ENCODE measurements at regions not wholly inside any gene's neighbourhood (a gene's known extent, or its start where the extent isn't known, plus 50 kb on each side); places are given as distances from the start of the nearest gene placed in this dataset.
"Not testable (repeated sequence)": the region's sequence is repeated elsewhere in the genome, so short reads cannot be mapped to it uniquely, and the experiment has no call there.

DNA sequence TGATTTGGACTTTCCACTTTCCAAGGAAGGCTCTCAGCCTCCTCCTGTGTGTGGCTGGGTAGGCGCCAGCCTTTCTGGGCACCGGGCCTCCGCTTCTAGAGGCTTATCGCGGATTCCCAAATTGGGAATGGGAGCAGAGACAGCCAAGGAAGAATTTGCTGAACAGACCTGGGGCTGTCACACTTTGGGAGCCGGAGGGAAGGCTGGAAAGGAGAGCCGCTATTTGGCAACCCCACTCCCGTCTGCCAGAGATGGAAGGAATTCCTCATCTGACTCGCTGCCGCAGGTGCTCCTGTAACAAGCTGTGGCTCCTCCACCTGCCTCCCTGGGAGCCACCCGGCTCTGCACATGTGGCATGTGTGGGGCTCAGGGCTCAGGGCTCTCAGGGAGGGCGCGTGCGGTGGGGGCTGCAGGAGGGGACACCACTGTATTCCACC, 50.8 kb upstream of the ECHDC3 start:
- Histone ChIP-seq H3K9me3 (ENCODE audit: control insufficient read depth, insufficient read depth, low read length) (no peaks in the 10 kb centered on the region), H3K4me1 (ENCODE audit: insufficient read depth, low read length) (no peaks in the 10 kb centered on the region; the same call in 1 of the 2 replicates), H3K9ac (ENCODE audit: low read depth, low read length) (no peak overlapping the region), H3K36me3 (ENCODE audit: insufficient read depth, low read length) (no peaks in the 10 kb centered on the region)

DNA sequence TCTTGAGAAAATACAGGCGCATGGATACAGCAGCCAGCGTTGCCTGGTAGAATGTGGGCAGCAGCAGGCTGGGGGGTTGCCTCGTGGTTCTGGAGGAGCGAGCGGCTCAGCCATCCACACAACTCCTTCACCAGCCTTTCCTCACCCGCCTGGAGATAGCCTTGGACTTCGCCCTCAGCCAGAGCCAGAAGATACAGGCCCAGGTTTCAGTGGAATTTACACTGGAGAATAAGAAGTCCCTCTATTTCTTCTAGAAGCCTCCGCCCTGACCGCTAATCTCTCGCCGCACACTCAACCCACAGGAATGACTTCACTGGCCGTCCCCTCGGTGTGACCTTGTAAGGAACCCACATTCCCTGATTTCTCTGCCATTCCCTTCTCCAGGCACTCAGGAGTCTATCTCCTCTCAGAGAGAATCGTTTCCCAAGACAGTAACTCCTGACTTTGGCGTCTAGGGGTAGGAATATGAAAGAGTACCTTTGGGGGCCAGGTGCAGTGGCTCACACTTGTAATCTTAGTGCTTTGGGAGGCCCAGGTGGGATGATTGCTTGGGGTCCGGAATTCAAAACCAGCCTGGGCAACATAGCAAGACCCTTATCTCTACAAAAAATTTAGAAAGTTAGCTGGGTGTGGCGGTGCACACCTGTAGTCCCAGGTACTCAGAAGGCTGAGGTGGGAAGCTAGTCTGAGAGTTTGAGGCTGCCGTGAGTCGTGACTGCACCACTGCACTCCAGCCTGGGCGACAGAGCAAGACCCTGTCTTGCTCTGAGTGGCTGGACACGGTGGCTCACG, 52.0 kb upstream of the ECHDC3 start:
- Histone ChIP-seq H3K36me3 (ENCODE audit: insufficient read depth, low read length) (no peaks in the 10 kb centered on the region), H3K9me3 (ENCODE audit: control insufficient read depth, insufficient read depth, low read length) (no peaks in the 10 kb centered on the region), H3K9ac (ENCODE audit: low read depth, low read length) (no peak overlapping the region), H3K4me1 (ENCODE audit: insufficient read depth, low read length) (peaks cover 4% of the 10 kb centered on the region)

DNA sequence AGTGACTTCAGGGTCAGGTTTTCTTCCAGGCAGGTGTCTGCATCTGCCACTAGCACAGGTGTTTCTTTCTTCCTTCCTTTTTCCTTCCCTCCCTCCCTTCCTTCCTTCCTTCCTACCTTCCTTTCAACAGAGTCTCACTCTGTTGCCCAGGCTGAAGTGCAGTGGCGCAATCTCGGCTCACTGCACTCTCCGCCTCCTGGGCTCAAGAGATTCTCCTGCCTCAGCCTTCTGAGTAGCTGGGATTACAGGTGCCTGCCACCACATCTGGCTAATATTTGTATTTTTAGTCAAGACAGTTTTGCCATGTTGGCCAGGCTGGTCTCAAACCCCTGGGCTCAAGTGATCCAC, 53.8 kb upstream of the ECHDC3 start:
- not testable (repeated sequence) for H3K9me3 ChIP-seq (ENCODE audit: control insufficient read depth, insufficient read depth, low read length); H3K36me3 ChIP-seq (ENCODE audit: insufficient read depth, low read length); H3K9ac ChIP-seq (ENCODE audit: low read depth, low read length)
- peaks cover 11% of the 10 kb centered on the region for H3K4me1 ChIP-seq (ENCODE audit: insufficient read depth, low read length)

DNA sequence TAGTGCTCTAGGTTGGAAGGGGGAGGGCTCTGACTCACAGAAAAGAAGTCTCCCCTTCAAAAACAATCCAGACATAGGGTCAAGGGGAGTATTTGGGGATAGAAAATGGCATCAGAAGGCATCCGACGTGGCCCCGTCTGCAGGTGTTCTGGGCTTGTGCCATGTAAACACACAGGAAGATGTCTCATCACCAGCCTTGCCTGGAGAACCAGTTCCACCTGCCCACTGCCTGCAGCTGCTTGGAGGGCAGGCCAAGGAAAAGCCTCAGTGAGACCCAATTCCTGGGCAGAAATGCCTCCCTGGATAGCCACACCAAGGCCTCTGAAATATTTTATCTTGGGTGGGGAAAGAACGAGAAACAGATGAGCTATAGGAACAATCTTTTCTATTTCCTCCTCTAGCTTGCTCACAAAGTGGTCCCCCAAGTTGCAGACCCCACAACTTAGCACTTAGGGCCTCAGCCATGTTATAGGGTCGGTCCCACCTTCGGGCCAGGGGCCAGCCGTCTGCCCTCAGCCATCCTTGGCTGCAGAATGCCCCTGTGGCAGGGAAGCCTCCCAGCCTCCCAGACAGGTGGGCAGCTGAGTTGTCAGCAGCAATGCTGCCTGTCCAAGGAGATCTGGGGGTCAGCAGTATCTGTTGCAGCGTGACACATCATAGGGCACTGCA, 54.3 kb upstream of the ECHDC3 start:
- Histone ChIP-seq H3K9ac (ENCODE audit: low read depth, low read length) (no peak overlapping the region), H3K9me3 (ENCODE audit: control insufficient read depth, insufficient read depth, low read length) (no peaks in the 10 kb centered on the region), H3K4me1 (ENCODE audit: insufficient read depth, low read length) (peaks cover 11% of the 10 kb centered on the region)

DNA sequence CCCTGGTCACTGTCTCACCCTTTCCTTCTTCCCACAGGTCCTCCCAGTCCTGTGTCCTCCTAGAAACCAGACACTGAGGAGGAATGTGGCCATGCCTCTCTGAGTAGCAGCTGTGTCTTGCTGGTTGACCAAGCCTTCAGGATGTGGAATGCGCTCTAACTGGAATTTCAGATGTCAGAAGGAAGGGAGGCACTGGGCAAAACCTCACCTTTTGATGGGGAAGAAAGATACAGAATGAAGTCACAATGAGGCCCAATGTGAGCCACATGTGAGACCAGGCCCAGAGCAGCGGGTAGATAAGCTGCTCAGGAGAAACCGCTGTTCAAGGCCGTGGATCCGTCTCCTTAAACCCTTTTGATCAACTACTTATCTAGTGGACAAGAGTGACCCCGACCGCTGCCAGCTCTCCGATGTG, 54.8 kb upstream of the ECHDC3 start:
- no peak overlapping the region for H3K9ac ChIP-seq (ENCODE audit: low read depth, low read length)
- H3K4me1 ChIP-seq (ENCODE audit: insufficient read depth, low read length) = peaks cover 11% of the 10 kb centered on the region
- no peaks in the 10 kb centered on the region for H3K36me3 ChIP-seq (ENCODE audit: insufficient read depth, low read length)

More for the DNA sequence above, 54.3 kb upstream of the ECHDC3 start:
- H3K36me3 ChIP-seq (ENCODE audit: insufficient read depth, low read length) = no peaks in the 10 kb centered on the region

DNA sequence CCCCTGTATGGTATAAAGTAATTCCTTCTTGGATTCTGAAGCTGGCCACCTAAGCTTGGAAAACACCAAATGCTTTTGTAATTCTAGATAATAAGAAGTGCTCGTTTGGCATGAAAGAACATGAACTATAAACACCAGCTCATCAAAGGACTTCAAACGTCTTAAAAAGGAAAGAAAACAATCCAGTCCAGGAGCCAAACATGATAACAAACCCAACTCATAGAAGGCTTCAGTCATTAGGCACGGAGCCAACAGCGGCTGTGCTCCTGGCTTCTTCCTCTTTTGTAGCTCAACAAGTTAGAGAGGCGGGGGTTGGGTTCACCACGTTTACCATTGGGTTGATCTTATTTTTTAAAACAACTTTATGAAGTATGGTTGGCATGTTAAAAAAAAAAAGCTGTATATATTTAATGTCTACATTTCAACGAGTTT, 56.4 kb upstream of the ECHDC3 start:
- Histone ChIP-seq H3K9me3 (ENCODE audit: control insufficient read depth, insufficient read depth, low read length) (no peaks in the 10 kb centered on the region), H3K4me1 (ENCODE audit: insufficient read depth, low read length) (peaks cover 11% of the 10 kb centered on the region), H3K36me3 (ENCODE audit: insufficient read depth, low read length) (no peaks in the 10 kb centered on the region), H3K9ac (ENCODE audit: low read depth, low read length) (no peak overlapping the region)

More for the DNA sequence above, 54.8 kb upstream of the ECHDC3 start:
- no peaks in the 10 kb centered on the region for H3K9me3 ChIP-seq (ENCODE audit: control insufficient read depth, insufficient read depth, low read length)

DNA sequence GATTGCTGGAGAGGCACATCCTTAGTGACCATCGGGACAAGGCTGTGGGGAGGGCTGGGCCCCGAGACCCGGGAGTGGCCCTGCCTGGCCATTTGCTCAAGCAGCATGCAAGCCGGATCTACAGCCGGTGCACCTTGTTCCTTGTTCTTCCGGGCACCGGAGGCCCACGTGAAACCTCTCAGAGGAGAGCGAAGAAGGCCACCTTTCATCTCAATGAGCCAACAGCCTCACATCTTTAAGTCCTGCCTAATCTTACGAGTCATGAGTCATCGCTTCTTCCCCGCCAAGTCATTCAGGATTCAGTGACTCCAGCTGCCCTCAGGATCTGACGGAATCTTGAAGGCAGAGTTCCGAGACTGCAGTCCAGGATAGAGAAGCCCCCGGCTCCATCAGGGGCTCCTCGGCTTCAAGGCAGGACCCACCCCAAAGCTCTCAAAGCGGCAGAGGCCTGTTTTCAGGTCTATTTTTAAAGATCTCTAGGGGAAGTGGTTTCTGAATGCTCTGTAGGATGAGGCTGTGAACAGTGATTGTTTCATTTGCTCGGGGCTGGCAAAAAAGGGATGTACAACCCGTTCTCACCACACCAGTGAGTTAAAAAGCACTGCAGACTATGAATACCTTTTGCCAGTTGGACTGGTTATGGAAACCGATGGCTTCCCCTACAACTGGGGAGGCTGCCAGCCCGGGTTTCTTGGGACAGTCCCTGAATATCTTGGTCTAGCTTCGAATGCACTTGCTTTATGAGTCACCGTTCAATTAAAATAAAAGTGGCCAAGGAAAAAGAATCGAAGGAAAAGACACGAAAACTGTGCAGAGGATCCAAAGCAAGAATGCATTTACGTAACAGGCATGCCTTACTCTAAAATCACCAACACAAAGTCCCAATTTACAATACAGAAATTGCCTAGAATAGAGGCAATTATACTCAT, 57.2 kb upstream of the ECHDC3 start:
- Histone ChIP-seq H3K9ac (ENCODE audit: low read depth, low read length) (0 out of 2 replicates have a peak overlapping the region, but pooled peaks have one; percentile 19), H3K9me3 (ENCODE audit: control insufficient read depth, insufficient read depth, low read length) (no peaks in the 10 kb centered on the region), H3K4me1 (ENCODE audit: insufficient read depth, low read length) (peaks cover 11% of the 10 kb centered on the region), H3K36me3 (ENCODE audit: insufficient read depth, low read length) (no peaks in the 10 kb centered on the region)

DNA sequence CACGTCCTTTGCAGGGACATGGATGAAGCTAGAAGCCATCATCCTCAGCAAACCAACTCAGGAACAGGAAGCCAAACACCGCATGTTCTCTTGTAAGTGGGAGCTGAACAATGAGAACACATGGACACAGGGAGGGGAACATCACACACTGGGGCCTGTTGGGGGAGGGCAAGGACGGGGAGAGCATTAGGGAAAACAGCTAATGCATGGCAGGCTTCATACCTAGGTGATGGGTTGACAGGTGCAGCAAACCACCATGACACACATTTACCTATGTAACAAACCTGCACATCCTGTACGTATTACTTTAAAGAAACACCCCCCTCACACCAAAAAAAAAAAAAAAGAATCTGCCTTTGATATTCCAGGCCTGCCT, 57.9 kb upstream of the ECHDC3 start:
- peaks cover 11% of the 10 kb centered on the region for H3K4me1 ChIP-seq (ENCODE audit: insufficient read depth, low read length)

DNA sequence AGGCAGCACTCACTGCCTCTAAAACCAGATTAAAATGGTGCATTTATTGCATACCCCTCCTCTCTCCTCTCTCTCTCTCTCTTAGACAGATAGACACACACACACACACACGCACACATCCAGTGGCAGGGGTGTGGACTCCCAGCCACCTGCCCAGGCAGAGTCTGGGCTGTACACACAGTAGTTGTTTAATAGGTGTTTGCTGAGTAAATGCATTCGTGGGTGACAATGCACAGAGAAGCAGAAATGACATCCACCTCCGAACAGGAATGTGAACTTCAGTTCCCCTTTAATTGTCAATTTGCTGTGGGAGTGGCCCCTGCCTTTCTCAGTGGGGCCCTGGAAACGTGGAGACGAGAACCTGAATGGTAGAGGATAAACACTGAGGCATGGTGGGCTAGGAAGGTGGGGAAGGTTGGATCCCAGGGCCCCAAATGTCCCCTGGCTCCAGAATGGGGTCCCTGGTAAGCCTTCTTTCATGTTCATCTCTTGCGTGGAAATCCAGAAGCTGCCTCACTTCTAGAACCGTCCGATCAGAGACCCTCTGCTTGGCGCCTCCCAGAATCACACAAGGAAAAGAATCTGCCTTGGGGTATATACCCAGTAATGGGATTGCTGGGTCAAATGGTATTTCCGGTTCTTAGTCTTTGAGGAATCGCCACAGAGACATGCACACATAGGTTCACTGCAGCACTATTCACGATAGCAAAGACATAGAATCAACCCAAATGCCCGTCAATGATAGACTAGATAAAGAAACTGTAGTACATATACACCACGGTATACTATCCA, 58.5 kb upstream of the ECHDC3 start:
- Histone ChIP-seq H3K4me1 (ENCODE audit: insufficient read depth, low read length) (peaks cover 11% of the 10 kb centered on the region), H3K9ac (ENCODE audit: low read depth, low read length) (no peak overlapping the region), H3K36me3 (ENCODE audit: insufficient read depth, low read length) (no peaks in the 10 kb centered on the region), H3K9me3 (ENCODE audit: control insufficient read depth, insufficient read depth, low read length) (no peaks in the 10 kb centered on the region)

More for the DNA sequence above, 57.9 kb upstream of the ECHDC3 start:
- H3K9me3 ChIP-seq (ENCODE audit: control insufficient read depth, insufficient read depth, low read length); H3K36me3 ChIP-seq (ENCODE audit: insufficient read depth, low read length); H3K9ac ChIP-seq (ENCODE audit: low read depth, low read length): not testable (repeated sequence)

DNA sequence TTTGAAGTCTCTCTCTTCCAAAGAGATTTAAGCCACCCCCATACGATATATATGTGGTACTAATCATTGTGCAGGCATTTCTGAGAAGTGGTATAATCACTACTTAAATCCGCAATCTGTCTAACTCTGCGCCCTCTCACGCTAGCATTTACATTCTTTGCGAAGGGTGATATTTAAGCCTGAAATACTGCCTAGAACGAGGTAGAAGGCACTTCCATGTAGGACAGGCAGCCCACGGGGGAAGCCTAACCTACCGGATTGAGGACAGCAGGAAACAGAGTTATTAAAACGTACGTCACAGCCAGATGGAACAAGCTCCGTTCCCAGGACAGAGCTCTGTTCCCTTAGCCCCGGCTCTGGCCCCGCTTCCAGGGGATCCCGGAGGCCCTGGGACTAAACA, 59.3 kb upstream of the ECHDC3 start:
- Histone ChIP-seq H3K4me1 (ENCODE audit: insufficient read depth, low read length) (peaks cover 11% of the 10 kb centered on the region), H3K9me3 (ENCODE audit: control insufficient read depth, insufficient read depth, low read length) (no peaks in the 10 kb centered on the region), H3K9ac (ENCODE audit: low read depth, low read length) (no peak overlapping the region), H3K36me3 (ENCODE audit: insufficient read depth, low read length) (no peaks in the 10 kb centered on the region)

DNA sequence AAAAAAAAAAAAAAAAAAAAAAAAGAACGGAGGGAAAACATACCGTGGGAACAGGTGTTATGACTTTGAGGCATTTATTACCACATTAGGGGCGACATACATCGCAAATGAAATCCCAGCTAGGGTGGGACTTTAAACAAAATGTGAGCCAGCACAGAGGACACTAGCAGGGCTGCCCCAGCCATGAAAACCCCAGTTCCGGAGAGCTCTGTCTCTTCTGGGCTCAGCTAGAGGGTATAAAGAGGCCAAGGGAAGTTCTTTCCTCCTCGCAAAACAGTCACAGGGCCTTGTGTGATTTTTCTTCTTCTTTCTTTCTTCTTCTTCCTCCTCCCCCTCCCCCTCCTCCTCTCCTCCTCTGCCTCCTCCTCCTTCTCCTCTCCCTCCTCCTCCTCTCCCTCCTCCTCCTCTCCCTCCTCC, 59.9 kb upstream of the ECHDC3 start:
- no peaks in the 10 kb centered on the region for H3K36me3 ChIP-seq (ENCODE audit: insufficient read depth, low read length)
- peaks cover 11% of the 10 kb centered on the region for H3K4me1 ChIP-seq (ENCODE audit: insufficient read depth, low read length)
- no peak overlapping the region for H3K9ac ChIP-seq (ENCODE audit: low read depth, low read length)
- no peaks in the 10 kb centered on the region for H3K9me3 ChIP-seq (ENCODE audit: control insufficient read depth, insufficient read depth, low read length)

DNA sequence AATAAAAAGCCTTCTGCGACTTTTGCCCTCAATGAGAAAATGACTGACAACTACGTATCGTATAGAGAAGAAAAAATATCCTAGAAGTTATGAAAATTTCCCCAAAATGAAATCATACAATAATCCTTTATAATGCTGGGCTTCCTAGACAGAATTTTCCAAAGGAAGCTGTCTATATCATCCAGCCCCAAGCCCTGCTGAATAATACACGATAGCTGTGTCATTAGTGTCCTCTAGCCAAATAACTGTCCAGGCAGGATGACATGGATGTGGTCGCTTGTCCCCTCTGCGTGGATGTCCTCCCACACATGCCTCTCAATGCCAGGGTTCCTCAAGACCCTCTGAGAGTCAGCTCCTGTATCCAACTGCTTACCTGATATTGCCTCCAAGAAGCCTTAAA, 61.7 kb upstream of the ECHDC3 start:
- Histone ChIP-seq H3K4me1 (ENCODE audit: insufficient read depth, low read length) (peaks cover 11% of the 10 kb centered on the region), H3K9me3 (ENCODE audit: control insufficient read depth, insufficient read depth, low read length) (no peaks in the 10 kb centered on the region), H3K9ac (ENCODE audit: low read depth, low read length) (no peak overlapping the region), H3K36me3 (ENCODE audit: insufficient read depth, low read length) (no peaks in the 10 kb centered on the region)

DNA sequence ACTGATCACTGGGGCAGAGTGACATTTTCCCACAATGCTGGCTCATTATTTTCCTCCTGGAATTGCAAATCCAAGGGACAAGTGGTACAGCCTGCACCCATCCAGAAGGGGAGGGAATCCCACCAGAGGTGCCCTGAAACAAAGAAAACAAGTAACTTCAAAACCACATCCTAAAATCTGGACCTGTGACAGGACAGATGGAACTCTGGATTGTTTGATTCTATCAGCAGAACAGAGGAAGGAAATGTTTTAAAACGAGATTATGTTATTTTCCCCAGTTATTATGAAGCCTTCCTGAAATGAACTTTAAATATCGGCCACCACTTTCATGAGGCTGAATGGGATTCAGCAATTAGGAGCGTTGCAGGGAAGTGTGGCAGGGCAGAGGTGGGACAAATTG, 62.2 kb upstream of the ECHDC3 start:
- H3K9me3 ChIP-seq (ENCODE audit: control insufficient read depth, insufficient read depth, low read length) = no peaks in the 10 kb centered on the region
- H3K9ac ChIP-seq (ENCODE audit: low read depth, low read length) = no peak overlapping the region
- peaks cover 5% of the 10 kb centered on the region; the same call in 1 of the 2 replicates for H3K4me1 ChIP-seq (ENCODE audit: insufficient read depth, low read length)
- H3K36me3 ChIP-seq (ENCODE audit: insufficient read depth, low read length) = no peaks in the 10 kb centered on the region

Data from ES-I3 (cell line).